ENCODE measurements at regions not wholly inside any gene's neighbourhood (a gene's known extent, or its start where the extent isn't known, plus 50 kb on each side); places are given as distances from the start of the nearest gene placed in this dataset.

DNA sequence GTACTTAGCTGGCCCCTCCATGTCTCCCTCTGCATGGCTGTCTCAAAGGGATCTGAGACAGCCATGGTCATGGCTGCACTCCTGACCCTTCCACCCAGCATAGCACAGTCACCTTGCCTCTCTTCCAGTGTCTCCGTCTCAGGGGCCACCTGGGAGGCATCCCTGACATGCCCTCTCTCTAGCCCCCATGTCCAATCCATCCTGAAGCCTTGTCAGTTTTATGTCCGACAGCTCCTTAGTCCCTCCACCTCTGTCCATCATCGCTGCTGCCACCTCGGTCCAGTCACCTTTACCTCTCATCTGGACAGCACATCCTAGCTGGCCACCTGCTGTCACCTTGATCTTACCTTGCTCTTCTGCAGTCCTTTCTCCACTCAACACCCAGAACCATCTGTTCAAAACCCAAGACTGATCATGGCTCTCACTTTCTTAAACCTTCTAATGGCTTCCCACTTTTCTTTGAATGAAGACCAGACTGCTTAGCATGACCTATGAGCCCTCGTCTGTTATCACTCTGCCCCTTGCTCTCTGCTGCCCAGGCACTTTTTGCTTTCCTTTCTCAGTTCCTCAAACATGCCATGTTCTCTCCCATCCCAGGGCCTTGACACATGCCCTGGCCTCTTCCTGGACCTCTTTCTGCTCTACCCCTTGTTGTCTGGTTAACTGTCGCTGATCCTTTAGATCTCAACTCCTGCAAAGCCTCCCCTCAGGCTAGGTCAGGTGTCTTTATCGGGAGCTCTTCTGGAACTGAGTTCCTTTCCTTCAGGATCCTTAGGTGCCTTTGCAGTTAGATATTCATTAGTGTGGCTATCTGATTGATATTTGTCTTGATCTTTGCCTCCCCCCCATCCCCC, 181.8 kb upstream of the PITX1 start:
- H3K9me3 ChIP-seq (ENCODE audit: insufficient read depth, low read length), result no peaks in the 10 kb centered on the region
- H4K20me1 ChIP-seq (ENCODE audit: low read depth, low read length), result no peaks in the 10 kb centered on the region
- H2AFZ ChIP-seq (ENCODE audit: low read depth, low read length, severe bottlenecking), result no peak overlapping the region
- H3K9me2 ChIP-seq (replicated peaks; ENCODE audit: insufficient read depth, low read length), result no peaks in the 10 kb centered on the region
- no peaks in the 10 kb centered on the region for H3K79me2 ChIP-seq (ENCODE audit: insufficient read depth, low read length)
- H3K27ac ChIP-seq (ENCODE audit: low read depth, low read length), result no peak overlapping the region
- TF ChIP-seq EZH2phosphoT487 (conservative IDR thresholded peaks at IDR 0.05; ENCODE audit: low read length), result no peak
- TF ChIP-seq, protein P1, sequence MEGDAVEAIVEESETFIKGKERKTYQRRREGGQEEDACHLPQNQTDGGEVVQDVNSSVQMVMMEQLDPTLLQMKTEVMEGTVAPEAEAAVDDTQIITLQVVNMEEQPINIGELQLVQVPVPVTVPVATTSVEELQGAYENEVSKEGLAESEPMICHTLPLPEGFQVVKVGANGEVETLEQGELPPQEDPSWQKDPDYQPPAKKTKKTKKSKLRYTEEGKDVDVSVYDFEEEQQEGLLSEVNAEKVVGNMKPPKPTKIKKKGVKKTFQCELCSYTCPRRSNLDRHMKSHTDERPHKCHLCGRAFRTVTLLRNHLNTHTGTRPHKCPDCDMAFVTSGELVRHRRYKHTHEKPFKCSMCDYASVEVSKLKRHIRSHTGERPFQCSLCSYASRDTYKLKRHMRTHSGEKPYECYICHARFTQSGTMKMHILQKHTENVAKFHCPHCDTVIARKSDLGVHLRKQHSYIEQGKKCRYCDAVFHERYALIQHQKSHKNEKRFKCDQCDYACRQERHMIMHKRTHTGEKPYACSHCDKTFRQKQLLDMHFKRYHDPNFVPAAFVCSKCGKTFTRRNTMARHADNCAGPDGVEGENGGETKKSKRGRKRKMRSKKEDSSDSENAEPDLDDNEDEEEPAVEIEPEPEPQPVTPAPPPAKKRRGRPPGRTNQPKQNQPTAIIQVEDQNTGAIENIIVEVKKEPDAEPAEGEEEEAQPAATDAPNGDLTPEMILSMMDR (IDR thresholded peaks at IDR 0.05; ENCODE audit: insufficient read depth, low read length, poor library complexity, severe bottlenecking), result no peak
- no peak overlapping the region for H3K9ac ChIP-seq (ENCODE audit: low read length)
- no peaks in the 10 kb centered on the region for H3K27me3 ChIP-seq (ENCODE audit: low read length)
- H3K4me3 ChIP-seq (ENCODE audit: insufficient read depth, low read length, poor library complexity, severe bottlenecking), result no peak overlapping the region
- no peak overlapping the region for H3K4me2 ChIP-seq (ENCODE audit: low read depth, low read length, poor library complexity, severe bottlenecking)
- H3F3A ChIP-seq (ENCODE audit: insufficient read depth), result no peaks in the 10 kb centered on the region
- no peaks in the 10 kb centered on the region for H3K36me3 ChIP-seq (ENCODE audit: low read length)

DNA sequence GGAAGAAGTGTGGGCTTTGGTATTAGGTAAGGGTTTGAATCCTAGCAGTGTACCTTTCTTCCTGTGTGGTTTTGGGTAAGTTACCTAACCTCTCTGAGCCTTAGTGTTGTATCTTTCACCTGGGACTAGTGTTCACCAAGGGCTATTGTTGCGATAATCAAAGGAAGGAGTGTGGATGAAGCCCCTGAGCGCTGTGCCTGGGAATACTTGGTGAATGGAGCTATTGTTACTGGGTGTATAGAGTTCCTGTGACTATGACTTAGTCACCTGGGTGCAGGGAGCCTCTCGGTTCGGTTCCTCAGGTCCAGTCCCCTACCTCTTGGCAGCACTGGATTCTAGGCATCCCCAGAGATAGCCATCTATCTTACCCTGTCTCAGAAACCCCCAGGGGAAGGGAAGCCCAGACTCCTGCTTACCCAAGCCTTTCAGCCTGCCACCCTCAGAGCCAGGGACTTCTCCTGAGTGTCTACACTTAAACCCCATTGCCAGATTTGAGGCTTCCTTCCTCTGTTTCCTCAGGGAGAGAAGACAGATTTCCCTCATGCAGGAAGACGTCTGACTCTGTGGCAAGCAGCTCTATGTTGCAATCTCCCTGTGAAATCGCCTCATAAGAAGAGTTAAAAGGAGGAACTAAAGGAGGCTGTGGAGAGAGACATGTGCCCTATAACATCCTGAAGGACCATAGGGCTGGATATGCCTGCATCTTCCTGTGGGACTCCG, 181.0 kb upstream of the PITX1 start:
- Histone ChIP-seq H3K9me2 (replicated peaks; ENCODE audit: insufficient read depth, low read length) (no peaks in the 10 kb centered on the region), H4K20me1 (ENCODE audit: low read depth, low read length) (no peaks in the 10 kb centered on the region), H3F3A (ENCODE audit: insufficient read depth) (no peaks in the 10 kb centered on the region), H3K27ac (ENCODE audit: low read depth, low read length) (no peak overlapping the region), H3K4me2 (ENCODE audit: low read depth, low read length, poor library complexity, severe bottlenecking) (no peak overlapping the region), H2AFZ (ENCODE audit: low read depth, low read length, severe bottlenecking) (no peak overlapping the region), H3K79me2 (ENCODE audit: insufficient read depth, low read length) (no peaks in the 10 kb centered on the region), H3K9me3 (ENCODE audit: insufficient read depth, low read length) (no peaks in the 10 kb centered on the region), H3K9ac (ENCODE audit: low read length) (no peak overlapping the region), H3K27me3 (ENCODE audit: low read length) (no peaks in the 10 kb centered on the region), H3K4me3 (ENCODE audit: insufficient read depth, low read length, poor library complexity, severe bottlenecking) (no peak overlapping the region), H3K36me3 (ENCODE audit: low read length) (no peaks in the 10 kb centered on the region)
- TF ChIP-seq EZH2phosphoT487 (conservative IDR thresholded peaks at IDR 0.05; ENCODE audit: low read length), result no peak
- TF ChIP-seq, protein P1 (IDR thresholded peaks at IDR 0.05; ENCODE audit: insufficient read depth, low read length, poor library complexity, severe bottlenecking), result no peak

DNA sequence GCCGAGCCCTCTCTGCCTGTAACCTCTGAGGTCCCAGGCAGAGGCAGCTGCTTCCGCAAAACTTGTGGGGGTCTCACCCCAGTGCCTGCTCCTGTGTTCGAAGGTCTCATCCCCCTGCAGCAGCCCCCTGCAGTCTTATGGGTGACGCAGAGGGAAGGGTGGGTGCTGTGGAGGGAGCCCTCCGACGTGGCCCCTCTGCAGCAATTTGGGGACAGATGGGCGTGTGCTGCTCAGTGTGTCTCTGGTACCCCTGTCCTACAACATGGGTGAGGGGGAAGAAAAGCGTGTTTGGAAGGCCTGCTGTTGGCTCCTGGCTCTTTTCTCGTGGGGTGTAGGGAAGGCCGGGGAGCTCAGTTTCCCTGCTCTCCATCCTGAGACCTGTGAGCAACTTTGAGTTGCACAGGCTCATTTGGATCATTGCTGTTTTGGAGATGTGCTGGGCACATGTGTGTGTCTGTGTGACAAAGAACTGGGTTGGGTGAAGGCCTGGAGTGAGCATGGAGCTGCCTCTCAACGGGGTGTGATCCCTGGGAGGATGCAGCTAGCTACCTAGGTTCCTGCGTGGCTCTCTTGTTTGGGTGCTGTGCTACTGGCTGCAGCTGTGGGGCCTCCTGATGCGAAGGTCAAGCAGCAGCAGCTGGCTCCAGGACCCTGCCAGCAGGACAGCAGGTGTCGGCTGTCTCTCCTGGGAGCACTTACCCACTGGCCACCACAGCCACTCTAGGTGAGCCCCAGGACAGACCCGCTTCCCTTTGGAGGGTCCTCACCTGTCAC, 179.6 kb upstream of the PITX1 start:
- Histone ChIP-seq H3K27ac (ENCODE audit: low read depth, low read length) (no peak overlapping the region), H3K27me3 (ENCODE audit: low read length) (no peaks in the 10 kb centered on the region), H3K4me2 (ENCODE audit: low read depth, low read length, poor library complexity, severe bottlenecking) (no peak overlapping the region), H3K79me2 (ENCODE audit: insufficient read depth, low read length) (no peaks in the 10 kb centered on the region), H3K4me3 (ENCODE audit: insufficient read depth, low read length, poor library complexity, severe bottlenecking) (no peak overlapping the region), H3K9ac (ENCODE audit: low read length) (no peak overlapping the region), H3F3A (ENCODE audit: insufficient read depth) (no peaks in the 10 kb centered on the region), H4K20me1 (ENCODE audit: low read depth, low read length) (no peaks in the 10 kb centered on the region), H3K36me3 (ENCODE audit: low read length) (no peaks in the 10 kb centered on the region), H3K9me2 (replicated peaks; ENCODE audit: insufficient read depth, low read length) (no peaks in the 10 kb centered on the region), H2AFZ (ENCODE audit: low read depth, low read length, severe bottlenecking) (no peak overlapping the region), H3K9me3 (ENCODE audit: insufficient read depth, low read length) (no peaks in the 10 kb centered on the region)
- no peak for TF ChIP-seq EZH2phosphoT487 (conservative IDR thresholded peaks at IDR 0.05; ENCODE audit: low read length)

Measured in SU-DHL-6 (cell line).